CD4-positive, alpha-beta T cell (primary cell): ENCODE measurements at regions not wholly inside any gene's neighbourhood (a gene's known extent, or its start where the extent isn't known, plus 50 kb on each side); places are given as distances from the start of the nearest gene placed in this dataset.

ENCODE experiments used
- ATAC-seq: fragments of 200-7000 bp; cut with Tn5 transposase; one replicate; pipeline ENCODE4 v1.10.0; 2022; ENCODE audit warnings: mild to moderate bottlenecking; ENCODE audit not compliant: poor library complexity
- CTCF ChIA-PET: fragments of 350-600 bp; sonication (Branson Sonifier 250); formaldehyde crosslinking; loops from one replicate; lab custom pipeline; 2021; ENCODE audit warnings: antibody characterized with exemption, inconsistent platforms; lab: Charles Lee
- POLR2A ChIA-PET: fragments of 350-600 bp; sonication (Branson Sonifier 250); formaldehyde crosslinking; loops from one replicate; lab custom pipeline; 2021; ENCODE audit warnings: antibody characterized with exemption, inconsistent platforms; lab: Charles Lee
- DNase-seq, 14 experiments: peaks; one replicate each; pipeline ENCODE4 v3.0.0-alpha.2; 2013 to 2020; ENCODE audit warnings: mixed read lengths in 2 of 14
- H3K27ac ChIP-seq, 2 donors: one replicate each; pipeline versions ENCODE4 v1.5.1 to v1.7.0; 2013; ENCODE audit warnings: low read length in 2 of 2, low read depth in 1 of 2, mild to moderate bottlenecking in 1 of 2
- H3K27me3 ChIP-seq, 2 experiments: 1 replicate in 1 of 2; 2 replicates in 1 of 2; pipeline versions ENCODE4 v1.6.1 to v1.7.0; 2013; ENCODE audit warnings: low read length in 2 of 2, control low read depth in 1 of 2, mild to moderate bottlenecking in 1 of 2, moderate library complexity in 1 of 2; ENCODE audit not compliant: insufficient read depth in 2 of 2, control insufficient read depth in 1 of 2
- H3K36me3 ChIP-seq: one replicate; pipeline ENCODE4 v1.6.1; 2013; ENCODE audit warnings: low read length, control low read depth; ENCODE audit not compliant: insufficient read depth
- H3K4me1 ChIP-seq: one replicate; pipeline ENCODE4 v1.6.1; 2013; ENCODE audit warnings: low read length, control low read depth; ENCODE audit not compliant: insufficient read depth
- H3K4me3 ChIP-seq: one replicate; pipeline ENCODE4 v1.5.1; 2013; ENCODE audit warnings: mild to moderate bottlenecking, low read length, moderate library complexity
- H3K9me3 ChIP-seq, 2 experiments: 1 replicate in 1 of 2; 2 replicates in 1 of 2; pipeline versions ENCODE4 v1.6.1 to v1.7.0; 2013; ENCODE audit warnings: low read length in 2 of 2, mild to moderate bottlenecking in 2 of 2, control low read depth in 1 of 2, moderate library complexity in 1 of 2; ENCODE audit not compliant: control insufficient read depth in 1 of 2, insufficient read depth in 1 of 2
- H3K27ac Mint-ChIP-seq: one replicate; pipeline ENCODE4 v1.8.0; 2020; ENCODE audit warnings: mixed read lengths
- H3K27me3 Mint-ChIP-seq: one replicate; pipeline ENCODE4 v1.8.0; 2021; ENCODE audit warnings: mixed read lengths
- H3K36me3 Mint-ChIP-seq: one replicate; pipeline ENCODE4 v1.8.0; 2021; ENCODE audit warnings: low read depth, mixed read lengths
- H3K4me1 Mint-ChIP-seq: one replicate; pipeline ENCODE4 v1.8.0; 2021; ENCODE audit warnings: low read depth, mixed read lengths
- H3K4me3 Mint-ChIP-seq: one replicate; pipeline ENCODE4 v1.8.0; 2020; ENCODE audit warnings: mild to moderate bottlenecking, mixed read lengths
- H3K9me3 Mint-ChIP-seq: one replicate; pipeline ENCODE4 v1.8.0; 2020; ENCODE audit warnings: mixed read lengths
- CTCF ChIP-seq: fragments of 200-600 bp; IDR thresholded peaks from one replicate; pipeline ENCODE4 v1.8.0; 2022; ENCODE audit warnings: antibody characterized with exemption, mild to moderate bottlenecking
- intact Hi-C, 2 experiments: fragments of 100-400 bp; cut with DNase I in 1 of 2; cut with micrococcal nuclease in 1 of 2; formaldehyde crosslinking; loops; one replicate each; pipeline versions ENCODE4 v1.15.1 to v1.9.0; 2023 to 2025; cut with DNase I, micrococcal nuclease

GRCh38 chr1:25048728-25049127, 118.7 kb upstream of the RUNX3 start:
- DNase-seq (no peak), ATAC-seq (no peak)
- Mint-ChIP-seq H3K36me3 (no peaks in the 10 kb centered on the region), H3K9me3 (no peaks in the 10 kb centered on the region), H3K27ac (no peak overlapping the region), H3K27me3 (peaks cover 14% of the 10 kb centered on the region), H3K4me3 (no peak overlapping the region), H3K4me1 (no peaks in the 10 kb centered on the region)
- no peak overlapping the region for H3K27ac ChIP-seq
- no peaks in the 10 kb centered on the region for H3K4me1 ChIP-seq
- H3K4me3 ChIP-seq: no peak overlapping the region
- CTCF ChIA-PET: interaction anchor here (0.9 kb wide), 1 partner anchor 12 kb away, joined by 3 read pairs; no protein-coding TSS in a partner anchor
- no peak for TF ChIP-seq CTCF
- no peaks in the 10 kb centered on the region for H3K36me3 ChIP-seq
- H3K27me3 ChIP-seq: no peaks in the 10 kb centered on the region
- no peaks in the 10 kb centered on the region for H3K9me3 ChIP-seq
- POLR2A ChIA-PET: no interaction called here
- intact Hi-C loops: no loop called here

- ATAC-seq (no peak), DNase-seq (no peak)
- no peaks in the 10 kb centered on the region for H3K36me3 Mint-ChIP-seq
- CTCF ChIA-PET: no interaction called here
- no peaks in the 10 kb centered on the region for H3K9me3 Mint-ChIP-seq
- Histone ChIP-seq H3K27me3 (no peaks in the 10 kb centered on the region), H3K4me3 (no peak overlapping the region), H3K9me3 (peaks cover 0 to 8% of the 10 kb centered on the region in 2 experiments), H3K27ac (no peak overlapping the region), H3K36me3 (no peaks in the 10 kb centered on the region), H3K4me1 (no peaks in the 10 kb centered on the region)
- no peak overlapping the region for H3K4me3 Mint-ChIP-seq
- no peaks in the 10 kb centered on the region for H3K4me1 Mint-ChIP-seq
- peaks cover 11% of the 10 kb centered on the region for H3K27me3 Mint-ChIP-seq
- POLR2A ChIA-PET: no interaction called here
- TF ChIP-seq CTCF: no peak
- intact Hi-C loops: no loop called here
- H3K27ac Mint-ChIP-seq: no peak overlapping the region
These were observed 117.6 kb upstream of the RUNX3 start for GRCh38 chr1:25047506-25048240.

- ATAC-seq (no peak), DNase-seq (no peak)
- Histone ChIP-seq H3K4me3 (no peak overlapping the region), H3K9me3 (peaks cover 0 to 9% of the 10 kb centered on the region in 2 experiments), H3K27ac (no peak overlapping the region), H3K4me1 (no peaks in the 10 kb centered on the region), H3K27me3 (no peaks in the 10 kb centered on the region), H3K36me3 (no peaks in the 10 kb centered on the region)
- no peak for TF ChIP-seq CTCF
- H3K4me1 Mint-ChIP-seq: no peaks in the 10 kb centered on the region
- H3K27me3 Mint-ChIP-seq: peaks cover 4% of the 10 kb centered on the region
- H3K36me3 Mint-ChIP-seq: no peaks in the 10 kb centered on the region
- no peaks in the 10 kb centered on the region for H3K9me3 Mint-ChIP-seq
- H3K27ac Mint-ChIP-seq: no peak overlapping the region
- POLR2A ChIA-PET: no interaction called here
- intact Hi-C loops: no loop called here
- CTCF ChIA-PET: no interaction called here
- H3K4me3 Mint-ChIP-seq: no peak overlapping the region
These were observed 116.1 kb upstream of the RUNX3 start for GRCh38 chr1:25046194-25046532.
